Smooth muscle cell (in vitro differentiated cells): ENCODE measurements at regions not wholly inside any gene's neighbourhood (a gene's known extent, or its start where the extent isn't known, plus 50 kb on each side); places are given as distances from the start of the nearest gene placed in this dataset.

Experiments used
- DNase-seq: peaks from one replicate; lab custom pipeline; 2025; ENCODE audit not compliant: unreplicated experiment; lab: John Stamatoyannopoulos, UW
- H2AFZ ChIP-seq: fragments of 200-600 bp; sonication (generic); 2 replicates; pipeline ENCODE4 v1.6.0; 2016; ENCODE audit warnings: antibody characterized with exemption, low read depth, mild to moderate bottlenecking
- H3F3A ChIP-seq: fragments of 200-600 bp; sonication (generic); 2 replicates; pipeline ENCODE4 v1.6.0; 2017; ENCODE audit warnings: antibody characterized with exemption, low read depth
- H3K27ac ChIP-seq: fragments of 200-600 bp; sonication (generic); 2 replicates; pipeline ENCODE4 v1.5.1; 2016; ENCODE audit warnings: low read depth, mild to moderate bottlenecking
- H3K27me3 ChIP-seq: fragments of 200-600 bp; sonication (generic); 2 replicates; pipeline ENCODE4 v1.6.1; 2016; ENCODE audit warnings: low read depth, mild to moderate bottlenecking
- H3K36me3 ChIP-seq: fragments of 200-600 bp; sonication (generic); 2 replicates; pipeline ENCODE4 v1.5.1; 2016; ENCODE audit warnings: low read depth
- H3K4me1 ChIP-seq: fragments of 200-600 bp; sonication (generic); 2 replicates; pipeline ENCODE4 v1.5.1; 2016; ENCODE audit warnings: low read depth
- H3K4me2 ChIP-seq: fragments of 200-600 bp; sonication (generic); 2 replicates; pipeline ENCODE4 v1.6.0; 2016; ENCODE audit warnings: mild to moderate bottlenecking
- H3K4me3 ChIP-seq: fragments of 200-600 bp; sonication (generic); 2 replicates; pipeline ENCODE4 v1.5.1; 2016; ENCODE audit warnings: mild to moderate bottlenecking
- H3K79me2 ChIP-seq: fragments of 200-600 bp; sonication (generic); 2 replicates; pipeline ENCODE4 v1.6.0; 2016; ENCODE audit warnings: low read depth, mild to moderate bottlenecking
- H3K9ac ChIP-seq: fragments of 200-600 bp; sonication (generic); 2 replicates; pipeline ENCODE4 v1.6.0; 2016; ENCODE audit warnings: low read depth
- H3K9me3 ChIP-seq: fragments of 200-600 bp; sonication (generic); replicated peaks from 2 replicates; pipeline ENCODE4 v1.5.1; 2016; ENCODE audit warnings: low read depth
- H4K20me1 ChIP-seq: fragments of 200-600 bp; sonication (generic); 2 replicates; pipeline ENCODE4 v1.6.0; 2016; ENCODE audit warnings: low read depth
- whole genome bisulfite sequencing: methylation state at CpG from one replicate; pipeline ENCODE4 v1.1.7; 2016; ENCODE audit warnings: low lambda C conversion rate; 5-methylcytosine and 5-hydroxymethylcytosine counted together
- TF ChIP-seq, protein P1 (sequence below): fragments of 200-600 bp; sonication (generic); IDR thresholded peaks from 2 replicates; pipeline ENCODE4 v1.5.1; 2017; ENCODE audit warnings: borderline replicate concordance, mild to moderate bottlenecking, antibody characterized with exemption; ENCODE audit not compliant: insufficient read depth, poor library complexity, severe bottlenecking

DNA sequence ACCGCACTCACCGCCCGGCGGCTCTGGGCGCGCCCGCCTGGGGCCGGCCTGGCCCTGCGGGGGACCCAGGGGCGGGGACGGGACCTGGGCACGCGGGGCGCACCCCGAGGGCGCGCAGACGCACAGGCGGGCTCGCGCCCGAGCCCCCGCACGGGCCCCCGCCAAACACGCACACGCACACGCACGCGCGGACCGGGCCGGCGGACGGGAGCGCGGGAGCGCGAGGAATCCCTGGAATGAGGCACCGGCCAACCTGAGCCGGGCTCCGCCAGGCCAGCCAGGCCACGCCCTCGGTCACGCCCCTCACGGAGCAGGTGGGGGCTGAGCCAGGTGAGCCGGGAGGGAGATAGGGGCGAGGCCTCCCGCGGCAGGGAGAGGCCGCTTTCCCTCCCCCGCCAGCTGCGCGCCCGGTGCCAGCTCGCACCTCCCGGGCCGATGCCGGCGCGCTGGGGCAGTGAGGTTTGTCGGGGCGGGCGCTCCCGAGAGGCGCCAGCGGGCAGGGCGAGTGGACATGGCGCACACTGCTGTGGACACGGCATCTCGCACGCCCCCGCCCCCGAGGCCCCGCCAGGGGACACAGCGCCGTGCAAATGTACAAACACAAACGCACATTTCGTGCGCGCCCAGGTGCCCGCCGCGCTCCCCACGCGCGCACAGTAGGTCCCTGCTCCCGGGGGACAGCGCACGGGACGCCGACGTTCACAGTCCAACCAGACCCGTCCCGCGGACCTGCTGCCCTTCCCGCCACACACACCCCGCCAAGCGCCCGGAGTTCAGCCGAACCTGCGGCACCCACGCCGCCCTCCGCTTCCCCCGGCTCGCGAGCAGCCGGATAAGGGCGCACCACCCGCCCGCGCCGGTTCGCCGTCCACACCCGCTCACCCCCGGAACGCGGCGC lies 75.9 kb upstream of the VGLL4 start:
- peak overlapping the region; percentile 85 for H2AFZ ChIP-seq
- peaks cover 2% of the 10 kb centered on the region for H3K27me3 ChIP-seq
- H3F3A ChIP-seq, result peaks cover 14% of the 10 kb centered on the region
- no peaks in the 10 kb centered on the region for H3K36me3 ChIP-seq
- peak overlapping the region; percentile 60 for H3K9ac ChIP-seq
- no peaks in the 10 kb centered on the region for H3K9me3 ChIP-seq
- peaks cover 28% of the 10 kb centered on the region for H3K79me2 ChIP-seq
- H3K4me2 ChIP-seq, result peak overlapping the region; percentile 90
- H3K4me1 ChIP-seq, result peaks cover 24% of the 10 kb centered on the region
- TF ChIP-seq, protein P1, sequence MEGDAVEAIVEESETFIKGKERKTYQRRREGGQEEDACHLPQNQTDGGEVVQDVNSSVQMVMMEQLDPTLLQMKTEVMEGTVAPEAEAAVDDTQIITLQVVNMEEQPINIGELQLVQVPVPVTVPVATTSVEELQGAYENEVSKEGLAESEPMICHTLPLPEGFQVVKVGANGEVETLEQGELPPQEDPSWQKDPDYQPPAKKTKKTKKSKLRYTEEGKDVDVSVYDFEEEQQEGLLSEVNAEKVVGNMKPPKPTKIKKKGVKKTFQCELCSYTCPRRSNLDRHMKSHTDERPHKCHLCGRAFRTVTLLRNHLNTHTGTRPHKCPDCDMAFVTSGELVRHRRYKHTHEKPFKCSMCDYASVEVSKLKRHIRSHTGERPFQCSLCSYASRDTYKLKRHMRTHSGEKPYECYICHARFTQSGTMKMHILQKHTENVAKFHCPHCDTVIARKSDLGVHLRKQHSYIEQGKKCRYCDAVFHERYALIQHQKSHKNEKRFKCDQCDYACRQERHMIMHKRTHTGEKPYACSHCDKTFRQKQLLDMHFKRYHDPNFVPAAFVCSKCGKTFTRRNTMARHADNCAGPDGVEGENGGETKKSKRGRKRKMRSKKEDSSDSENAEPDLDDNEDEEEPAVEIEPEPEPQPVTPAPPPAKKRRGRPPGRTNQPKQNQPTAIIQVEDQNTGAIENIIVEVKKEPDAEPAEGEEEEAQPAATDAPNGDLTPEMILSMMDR, result no peak
- H3K27ac ChIP-seq, result peak overlapping the region; percentile 80
- H3K4me3 ChIP-seq, result peak overlapping the region; percentile 85
- under 1% methylated on average over 54 of the region's 121 CpGs for WGBS
- no peak for DNase-seq
- H4K20me1 ChIP-seq, result peaks cover 23% of the 10 kb centered on the region

- Histone ChIP-seq H3F3A (peaks cover 14% of the 10 kb centered on the region), H3K36me3 (no peaks in the 10 kb centered on the region), H3K27ac (peak overlapping the region; percentile 80), H3K4me1 (peaks cover 24% of the 10 kb centered on the region), H3K27me3 (no peaks in the 10 kb centered on the region), H3K79me2 (peaks cover 37% of the 10 kb centered on the region), H3K9me3 (no peaks in the 10 kb centered on the region), H4K20me1 (peaks cover 32% of the 10 kb centered on the region), H2AFZ (peak overlapping the region; percentile 68), H3K4me3 (peak overlapping the region; percentile 85), H3K4me2 (peak overlapping the region; percentile 90), H3K9ac (peak overlapping the region; percentile 60)
- no peak for DNase-seq
- under 1% methylated on average over 36 of the region's 44 CpGs for WGBS
- TF ChIP-seq, protein P1, result no peak
Observed at GRCh38 chr3:11718637-11719405, 75.1 kb upstream of the VGLL4 start.

GRCh38 chr3:11717768-11718636 lies 74.3 kb upstream of the VGLL4 start:
- Histone ChIP-seq H3K9me3 (no peaks in the 10 kb centered on the region), H2AFZ (peak overlapping the region; percentile 68), H3K4me1 (peaks cover 24% of the 10 kb centered on the region), H4K20me1 (peaks cover 38% of the 10 kb centered on the region), H3K79me2 (peaks cover 40% of the 10 kb centered on the region), H3K27me3 (no peaks in the 10 kb centered on the region), H3K36me3 (no peaks in the 10 kb centered on the region), H3K27ac (peak overlapping the region; percentile 80), H3K4me2 (peak overlapping the region; percentile 90), H3K4me3 (peak overlapping the region; percentile 85), H3F3A (peaks cover 14% of the 10 kb centered on the region), H3K9ac (peak overlapping the region; percentile 60)
- TF ChIP-seq, protein P1, result no peak
- 5% methylated on average over 9 of the region's 9 CpGs for WGBS
- DNase-seq, result no peak
